AG09309 (cell line): ENCODE measurements at regions not wholly inside any gene's neighbourhood (a gene's known extent, or its start where the extent isn't known, plus 50 kb on each side); places are given as distances from the start of the nearest gene placed in this dataset.

Experiments used
- DNase-seq: peaks from one replicate; pipeline ENCODE4 v3.0.0-alpha.2; 2010; ENCODE audit warnings: low read depth
- H3K4me3 ChIP-seq: 2 replicates; pipeline ENCODE4 v1.5.1; 2011; ENCODE audit warnings: mild to moderate bottlenecking, low read depth, low read length, moderate library complexity; ENCODE audit not compliant: control insufficient read depth
- CTCF ChIP-seq: IDR thresholded peaks from 2 replicates; pipeline ENCODE4 v1.5.1; 2011; ENCODE audit warnings: mild to moderate bottlenecking, low read depth, low read length, inconsistent platforms; ENCODE audit not compliant: insufficient read depth, control insufficient read depth; ENCODE audit errors: missing control alignments

- DNase-seq = no peak
- H3K4me3 ChIP-seq = no peak overlapping the region
- no peak for TF ChIP-seq CTCF
These were observed 646.0 kb upstream of the CCDC54 start for GRCh38 chr3:106731230-106731629.

GRCh38 chr3:106734712-106735111 is 642.5 kb upstream of the CCDC54 start:
- DNase-seq = no peak
- TF ChIP-seq CTCF = no peak
- H3K4me3 ChIP-seq = no peak overlapping the region

GRCh38 chr3:106737265-106737664 is 640.0 kb upstream of the CCDC54 start:
- no peak overlapping the region for H3K4me3 ChIP-seq
- DNase-seq = no peak
- TF ChIP-seq CTCF = no peak

GRCh38 chr3:106740116-106740515 is 637.1 kb upstream of the CCDC54 start:
- no peak for DNase-seq
- no peak overlapping the region for H3K4me3 ChIP-seq
- no peak for TF ChIP-seq CTCF

- H3K4me3 ChIP-seq = no peak overlapping the region
- TF ChIP-seq CTCF = no peak
- peak; percentile 98 for DNase-seq
These were observed 631.7 kb upstream of the CCDC54 start for GRCh38 chr3:106745344-106746168.

- TF ChIP-seq CTCF = no peak
- no peak for DNase-seq
- no peak overlapping the region for H3K4me3 ChIP-seq
These were observed 631.0 kb upstream of the CCDC54 start for GRCh38 chr3:106746286-106746685.
